OCI-LY1 (cell line): ENCODE measurements at regions not wholly inside any gene's neighbourhood (a gene's known extent, or its start where the extent isn't known, plus 50 kb on each side); places are given as distances from the start of the nearest gene placed in this dataset.

Source experiments
- CTCF ChIP-seq: fragments of 200-600 bp; sonication (generic), shearing (Covaris generic); IDR thresholded peaks from 2 replicates; pipeline ENCODE4 v1.5.1; 2017; ENCODE audit warnings: mild to moderate bottlenecking, antibody characterized with exemption, low read length, moderate library complexity, mixed read lengths
- EZH2 ChIP-seq: fragments of 200-600 bp; sonication (generic), shearing (Covaris generic); IDR thresholded peaks from 2 replicates; pipeline ENCODE4 v1.8.0; 2017; ENCODE audit warnings: borderline replicate concordance, mixed run types, mild to moderate bottlenecking, antibody characterized with exemption, low read length, moderate library complexity, mixed read lengths

- TF ChIP-seq CTCF (peak; percentile 53; the same call in 1 of the 2 replicates), EZH2 (no peak)
Observed at GRCh38 chr7:95684037-95684436, 87.7 kb upstream of the PDK4 start.
